ENCODE measurements at regions not wholly inside any gene's neighbourhood (a gene's known extent, or its start where the extent isn't known, plus 50 kb on each side); places are given as distances from the start of the nearest gene placed in this dataset.

GRCh38 chr7:21364801-21365271, 63.0 kb upstream of the SP4 start:
- Histone ChIP-seq H3K36me3 (no peaks in the 10 kb centered on the region), H3K9me3 (no peaks in the 10 kb centered on the region), H3K4me3 (no peak overlapping the region), H3K4me1 (peaks cover 6% of the 10 kb centered on the region), H3K27me3 (no peaks in the 10 kb centered on the region), H3K27ac (no peak overlapping the region)
- 75% methylated on average over 2 of the region's 2 CpGs for WGBS
- no peak for DNase-seq (ENCODE audit: low spot score in 2 of 2)
- TF ChIP-seq POLR2A (IDR thresholded peaks at IDR 0.05): no peak

DNA sequence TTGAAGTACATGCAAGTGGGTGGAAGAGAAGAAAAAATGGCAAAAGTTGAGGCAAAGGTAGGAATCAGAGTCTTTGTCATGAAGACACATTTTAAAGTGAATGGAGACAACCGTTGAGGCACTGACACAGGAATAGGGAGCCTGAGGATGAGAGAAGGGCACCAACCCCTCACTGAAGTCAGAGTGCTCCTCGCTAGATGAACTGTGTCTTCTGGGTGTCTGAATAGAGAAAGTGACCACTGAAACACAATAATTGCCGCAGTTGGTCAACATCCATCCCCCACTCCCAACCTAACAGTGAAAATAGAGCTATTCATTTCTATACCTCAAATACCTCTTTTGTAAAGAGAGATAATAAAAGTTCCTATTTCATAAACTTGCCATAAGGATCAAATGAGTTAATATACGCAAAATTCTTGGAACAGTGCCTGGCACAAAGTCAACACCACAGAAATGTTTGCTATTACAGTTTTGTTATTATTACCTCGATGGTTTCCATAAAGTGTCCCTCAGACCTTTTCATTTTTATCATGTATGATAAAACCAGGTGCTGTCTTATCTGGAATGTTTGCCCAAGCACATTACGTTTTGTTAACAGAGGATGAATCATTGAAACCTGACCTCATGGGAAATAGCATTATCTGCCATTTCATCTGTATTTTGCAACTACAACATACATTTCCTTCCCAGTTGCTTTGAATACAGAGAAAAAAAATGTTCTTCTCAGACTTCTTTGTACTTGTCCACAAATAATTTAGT, 61.8 kb upstream of the SP4 start:
- WGBS: 51% methylated on average over 6 of the region's 6 CpGs
- DNase-seq (ENCODE audit: low spot score in 2 of 2): no peak
- Histone ChIP-seq H3K4me3 (no peak overlapping the region), H3K27me3 (no peaks in the 10 kb centered on the region), H3K9me3 (no peaks in the 10 kb centered on the region), H3K36me3 (no peaks in the 10 kb centered on the region), H3K4me1 (peaks cover 6% of the 10 kb centered on the region), H3K27ac (no peak overlapping the region)
- TF ChIP-seq EP300 (IDR thresholded peaks at IDR 0.05) (no peak), POLR2AphosphoS5 (IDR thresholded peaks at IDR 0.05) (no peak), POLR2A (IDR thresholded peaks at IDR 0.05) (no peak), CTCF (IDR thresholded peaks at IDR 0.05) (no peak)

GRCh38 chr7:21367081-21367480, 60.8 kb upstream of the SP4 start:
- TF ChIP-seq POLR2A (IDR thresholded peaks at IDR 0.05) (no peak), POLR2AphosphoS5 (IDR thresholded peaks at IDR 0.05) (no peak), EP300 (IDR thresholded peaks at IDR 0.05) (no peak), CTCF (IDR thresholded peaks at IDR 0.05) (no peak)
- Histone ChIP-seq H3K4me1 (peaks cover 6% of the 10 kb centered on the region), H3K9me3 (no peaks in the 10 kb centered on the region), H3K4me3 (no peak overlapping the region), H3K36me3 (no peaks in the 10 kb centered on the region), H3K27me3 (no peaks in the 10 kb centered on the region), H3K27ac (no peak overlapping the region)
- no peak for DNase-seq (ENCODE audit: low spot score in 2 of 2)
- 71% methylated on average over 3 of the region's 3 CpGs for WGBS

- Histone ChIP-seq H3K27ac (no peak overlapping the region), H3K36me3 (no peaks in the 10 kb centered on the region), H3K9me3 (no peaks in the 10 kb centered on the region), H3K4me3 (no peak overlapping the region), H3K27me3 (no peaks in the 10 kb centered on the region), H3K4me1 (peaks cover 6% of the 10 kb centered on the region)
- 84% methylated on average over 10 of the region's 10 CpGs for WGBS
- TF ChIP-seq POLR2AphosphoS5 (IDR thresholded peaks at IDR 0.05) (no peak), CTCF (IDR thresholded peaks at IDR 0.05) (no peak), EP300 (IDR thresholded peaks at IDR 0.05) (no peak), POLR2A (IDR thresholded peaks at IDR 0.05) (no peak)
- DNase-seq (ENCODE audit: low spot score in 2 of 2): no peak
Measured at GRCh38 chr7:21367537-21367936, 60.3 kb upstream of the SP4 start.

DNA sequence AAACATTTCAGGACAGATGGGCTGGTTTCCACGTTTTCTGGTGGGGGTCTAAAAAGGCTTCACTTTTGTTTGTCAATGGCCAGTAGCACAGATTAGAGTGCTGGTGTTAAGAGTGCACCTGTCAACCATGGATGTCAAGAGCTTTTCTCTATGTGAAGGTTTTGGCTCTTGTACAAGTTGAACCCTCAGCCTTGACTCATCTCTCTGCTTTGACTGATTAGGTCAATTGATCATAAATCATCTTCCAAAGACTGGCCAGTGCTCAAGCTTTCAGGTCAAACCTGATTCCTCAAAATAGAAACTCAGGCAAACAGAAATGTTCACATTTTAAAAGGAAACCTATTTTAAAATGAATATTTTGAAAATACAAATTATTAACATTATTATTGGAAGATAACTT, 59.6 kb upstream of the SP4 start:
- no peak overlapping the region for H3K27ac ChIP-seq
- H3K9me3 ChIP-seq: peaks cover 6% of the 10 kb centered on the region
- H3K36me3 ChIP-seq: no peaks in the 10 kb centered on the region
- no peak for TF ChIP-seq POLR2A (IDR thresholded peaks at IDR 0.05)
- TF ChIP-seq POLR2AphosphoS5 (IDR thresholded peaks at IDR 0.05): no peak
- no peak for TF ChIP-seq EP300 (IDR thresholded peaks at IDR 0.05)
- TF ChIP-seq CTCF (IDR thresholded peaks at IDR 0.05): no peak
- H3K4me1 ChIP-seq: peaks cover 6% of the 10 kb centered on the region
- no peaks in the 10 kb centered on the region for H3K27me3 ChIP-seq
- no peak overlapping the region for H3K4me3 ChIP-seq
- DNase-seq (ENCODE audit: low spot score in 2 of 2): no peak
- 78% methylated on average over 1 of the region's 1 CpG for WGBS

All from suprapubic skin (tissue), 4 donors.